Astrocyte (in vitro differentiated cells and primary cell): ENCODE measurements at regions not wholly inside any gene's neighbourhood (a gene's known extent, or its start where the extent isn't known, plus 50 kb on each side); places are given as distances from the start of the nearest gene placed in this dataset.

Experiments
- DNase-seq: peaks from one replicate; pipeline ENCODE4 v3.0.0-alpha.2; 2010; ENCODE audit warnings: low read depth
- FAIRE-seq: peaks from 2 replicates; lab custom pipeline; 2011; peaks lifted over from hg19 to GRCh38; lab: Jason Lieb, UNC
- H2AFZ ChIP-seq: 2 replicates; pipeline ENCODE4 v1.6.0; 2012; ENCODE audit warnings: low read depth, low read length, inconsistent platforms
- H3K27ac ChIP-seq: 2 replicates; pipeline ENCODE4 v1.5.1; 2011; ENCODE audit warnings: low read depth, low read length, inconsistent platforms
- H3K27me3 ChIP-seq: 2 replicates; pipeline ENCODE4 v1.6.0; 2011; ENCODE audit warnings: low read length, inconsistent platforms; ENCODE audit not compliant: insufficient read depth
- H3K36me3 ChIP-seq: 2 replicates; pipeline ENCODE4 v1.5.1; 2011; ENCODE audit warnings: low read length, inconsistent platforms; ENCODE audit not compliant: insufficient read depth
- H3K4me1 ChIP-seq: 2 replicates; pipeline ENCODE4 v1.5.1; 2011; ENCODE audit warnings: low read length, inconsistent platforms; ENCODE audit not compliant: insufficient read depth
- H3K4me2 ChIP-seq: 2 replicates; pipeline ENCODE4 v1.6.0; 2012; ENCODE audit warnings: low read length, inconsistent platforms
- H3K4me3 ChIP-seq: 2 replicates; pipeline ENCODE4 v1.5.1; 2011; ENCODE audit warnings: low read depth, mild to moderate bottlenecking, low read length, inconsistent platforms; ENCODE audit not compliant: insufficient read depth
- H3K79me2 ChIP-seq: 2 replicates; pipeline ENCODE4 v1.6.0; 2012; ENCODE audit warnings: mild to moderate bottlenecking, low read length, inconsistent platforms; ENCODE audit not compliant: insufficient read depth
- H3K9ac ChIP-seq: 2 replicates; pipeline ENCODE4 v1.6.0; 2012; ENCODE audit warnings: mild to moderate bottlenecking, low read length, inconsistent platforms
- H3K9me3 ChIP-seq: 2 replicates; pipeline ENCODE4 v1.5.1; 2012; ENCODE audit warnings: low read depth, mild to moderate bottlenecking, low read length, inconsistent platforms; ENCODE audit not compliant: insufficient read depth
- H4K20me1 ChIP-seq: 2 replicates; pipeline ENCODE4 v1.6.0; 2012; ENCODE audit warnings: low read length, inconsistent platforms; ENCODE audit not compliant: insufficient read depth
- H3K27ac Mint-ChIP-seq: one replicate; pipeline ENCODE4 v1.8.0; 2021; ENCODE audit warnings: mild to moderate bottlenecking, mixed read lengths; ENCODE audit not compliant: unreplicated experiment
- H3K27me3 Mint-ChIP-seq: one replicate; pipeline ENCODE4 v1.8.0; 2021; ENCODE audit warnings: low read depth, mixed read lengths; ENCODE audit not compliant: unreplicated experiment
- H3K36me3 Mint-ChIP-seq: one replicate; pipeline ENCODE4 v1.8.0; 2021; ENCODE audit warnings: low read depth, mixed read lengths; ENCODE audit not compliant: unreplicated experiment
- H3K4me1 Mint-ChIP-seq: one replicate; pipeline ENCODE4 v1.8.0; 2021; ENCODE audit warnings: low read depth, mixed read lengths; ENCODE audit not compliant: unreplicated experiment
- H3K4me3 Mint-ChIP-seq: one replicate; pipeline ENCODE4 v1.8.0; 2021; ENCODE audit warnings: mild to moderate bottlenecking, moderate library complexity, mixed read lengths; ENCODE audit not compliant: unreplicated experiment
- H3K9me3 Mint-ChIP-seq: one replicate; pipeline ENCODE4 v1.8.0; 2021; ENCODE audit warnings: mild to moderate bottlenecking, mixed read lengths; ENCODE audit not compliant: unreplicated experiment
- EZH2 ChIP-seq: IDR thresholded peaks from 2 replicates; pipeline ENCODE4 v1.6.1; 2012; ENCODE audit warnings: mild to moderate bottlenecking, low read length, inconsistent platforms; ENCODE audit not compliant: insufficient read depth
- TF ChIP-seq, protein P1 (sequence below): IDR thresholded peaks from 2 replicates; pipeline ENCODE4 v1.5.1; 2011; ENCODE audit warnings: low read depth, mild to moderate bottlenecking, inconsistent platforms, low read length, moderate library complexity; ENCODE audit not compliant: insufficient read depth

GRCh38 chr9:129377931-129378661 lies 200.0 kb upstream of the IER5L start:
- no peak overlapping the region for H3K4me3 ChIP-seq
- H3K9ac ChIP-seq = no peak overlapping the region
- Mint-ChIP-seq H3K27ac (no peak overlapping the region), H3K36me3 (no peaks in the 10 kb centered on the region), H3K27me3 (peaks cover 17% of the 10 kb centered on the region), H3K4me1 (peaks cover 2% of the 10 kb centered on the region), H3K4me3 (no peak overlapping the region), H3K9me3 (no peaks in the 10 kb centered on the region)
- no peaks in the 10 kb centered on the region for H3K9me3 ChIP-seq
- no peaks in the 10 kb centered on the region for H4K20me1 ChIP-seq
- no peaks in the 10 kb centered on the region for H3K79me2 ChIP-seq
- H2AFZ ChIP-seq = no peak overlapping the region
- H3K4me2 ChIP-seq = no peak overlapping the region
- no peaks in the 10 kb centered on the region for H3K36me3 ChIP-seq
- H3K27ac ChIP-seq = no peak overlapping the region
- no peaks in the 10 kb centered on the region for H3K27me3 ChIP-seq
- TF ChIP-seq EZH2 = no peak
- TF ChIP-seq, protein P1, sequence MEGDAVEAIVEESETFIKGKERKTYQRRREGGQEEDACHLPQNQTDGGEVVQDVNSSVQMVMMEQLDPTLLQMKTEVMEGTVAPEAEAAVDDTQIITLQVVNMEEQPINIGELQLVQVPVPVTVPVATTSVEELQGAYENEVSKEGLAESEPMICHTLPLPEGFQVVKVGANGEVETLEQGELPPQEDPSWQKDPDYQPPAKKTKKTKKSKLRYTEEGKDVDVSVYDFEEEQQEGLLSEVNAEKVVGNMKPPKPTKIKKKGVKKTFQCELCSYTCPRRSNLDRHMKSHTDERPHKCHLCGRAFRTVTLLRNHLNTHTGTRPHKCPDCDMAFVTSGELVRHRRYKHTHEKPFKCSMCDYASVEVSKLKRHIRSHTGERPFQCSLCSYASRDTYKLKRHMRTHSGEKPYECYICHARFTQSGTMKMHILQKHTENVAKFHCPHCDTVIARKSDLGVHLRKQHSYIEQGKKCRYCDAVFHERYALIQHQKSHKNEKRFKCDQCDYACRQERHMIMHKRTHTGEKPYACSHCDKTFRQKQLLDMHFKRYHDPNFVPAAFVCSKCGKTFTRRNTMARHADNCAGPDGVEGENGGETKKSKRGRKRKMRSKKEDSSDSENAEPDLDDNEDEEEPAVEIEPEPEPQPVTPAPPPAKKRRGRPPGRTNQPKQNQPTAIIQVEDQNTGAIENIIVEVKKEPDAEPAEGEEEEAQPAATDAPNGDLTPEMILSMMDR = no peak
- FAIRE-seq = no peak
- H3K4me1 ChIP-seq = no peaks in the 10 kb centered on the region
- DNase-seq = no peak

- Histone ChIP-seq H3K36me3 (no peaks in the 10 kb centered on the region), H3K9me3 (no peaks in the 10 kb centered on the region), H3K27me3 (no peaks in the 10 kb centered on the region), H3K4me3 (no peak overlapping the region), H3K27ac (no peak overlapping the region), H3K9ac (no peak overlapping the region), H3K4me1 (no peaks in the 10 kb centered on the region), H2AFZ (no peak overlapping the region), H3K79me2 (no peaks in the 10 kb centered on the region), H4K20me1 (no peaks in the 10 kb centered on the region), H3K4me2 (no peak overlapping the region)
- Mint-ChIP-seq H3K4me1 (peaks cover 2% of the 10 kb centered on the region), H3K27me3 (peaks cover 17% of the 10 kb centered on the region), H3K9me3 (no peaks in the 10 kb centered on the region), H3K36me3 (no peaks in the 10 kb centered on the region), H3K4me3 (no peak overlapping the region), H3K27ac (no peak overlapping the region)
- FAIRE-seq (no peak), DNase-seq (no peak)
- TF ChIP-seq EZH2 = no peak
- TF ChIP-seq, protein P1 = no peak
Measured at GRCh38 chr9:129377181-129377580, 199.1 kb upstream of the IER5L start.

DNA sequence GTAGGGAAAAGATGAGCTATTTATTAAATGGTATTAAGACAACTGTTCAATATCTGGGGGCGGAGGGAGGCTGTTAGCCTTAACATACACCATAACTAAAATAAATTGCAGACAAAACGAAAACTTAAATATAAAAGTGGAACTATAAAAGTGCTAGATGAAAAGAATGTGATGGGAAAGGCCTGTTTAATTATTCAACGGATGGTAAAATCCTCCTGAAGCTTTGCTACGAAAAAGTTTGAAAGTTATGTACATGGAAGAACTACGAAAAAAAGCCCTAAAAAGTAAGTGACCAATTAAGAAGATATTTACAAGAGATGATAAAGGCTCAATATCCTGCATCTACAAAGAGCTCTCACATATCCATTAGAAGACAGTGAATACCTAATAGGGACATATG lies 197.8 kb upstream of the IER5L start:
- no peaks in the 10 kb centered on the region for H3K9me3 Mint-ChIP-seq
- H3K27me3 ChIP-seq = no peaks in the 10 kb centered on the region
- H2AFZ ChIP-seq = no peak overlapping the region
- no peaks in the 10 kb centered on the region for H3K36me3 Mint-ChIP-seq
- H3K27ac Mint-ChIP-seq = no peak overlapping the region
- H3K4me1 ChIP-seq = no peaks in the 10 kb centered on the region
- H3K4me1 Mint-ChIP-seq = peaks cover 2% of the 10 kb centered on the region
- no peaks in the 10 kb centered on the region for H3K79me2 ChIP-seq
- H3K36me3 ChIP-seq = no peaks in the 10 kb centered on the region
- H3K9ac ChIP-seq = no peak overlapping the region
- no peak for DNase-seq
- H3K4me3 ChIP-seq = no peak overlapping the region
- peaks cover 13% of the 10 kb centered on the region for H3K27me3 Mint-ChIP-seq
- H3K9me3 ChIP-seq = no peaks in the 10 kb centered on the region
- no peak overlapping the region for H3K4me3 Mint-ChIP-seq
- H3K4me2 ChIP-seq = no peak overlapping the region
- H3K27ac ChIP-seq = no peak overlapping the region
- H4K20me1 ChIP-seq = no peaks in the 10 kb centered on the region
- no peak for TF ChIP-seq EZH2
- TF ChIP-seq, protein P1 = no peak
- FAIRE-seq = no peak
